ENCODE measurements at regions not wholly inside any gene's neighbourhood (a gene's known extent, or its start where the extent isn't known, plus 50 kb on each side); places are given as distances from the start of the nearest gene placed in this dataset.

DNA sequence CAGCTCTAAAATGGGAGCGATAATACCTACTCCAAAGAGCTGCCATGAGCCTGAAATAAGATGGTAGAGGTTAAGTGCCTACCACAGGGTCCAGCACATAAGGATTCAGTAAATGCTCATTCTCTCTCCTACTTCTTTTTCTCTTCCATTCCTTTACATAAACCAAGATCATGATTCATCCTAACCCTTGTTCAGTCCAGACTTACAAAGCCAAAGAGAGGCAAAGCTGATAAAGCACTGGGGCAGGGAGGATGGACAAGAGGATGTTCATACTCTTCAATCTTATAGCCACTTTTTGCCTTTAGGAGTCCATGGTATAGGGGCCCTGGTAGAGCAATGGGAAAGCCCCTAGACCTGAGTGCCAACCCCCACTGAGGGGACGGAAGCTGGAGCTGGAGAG is 75.6 kb upstream of the PKDCC start:
- TF ChIP-seq, protein P1, sequence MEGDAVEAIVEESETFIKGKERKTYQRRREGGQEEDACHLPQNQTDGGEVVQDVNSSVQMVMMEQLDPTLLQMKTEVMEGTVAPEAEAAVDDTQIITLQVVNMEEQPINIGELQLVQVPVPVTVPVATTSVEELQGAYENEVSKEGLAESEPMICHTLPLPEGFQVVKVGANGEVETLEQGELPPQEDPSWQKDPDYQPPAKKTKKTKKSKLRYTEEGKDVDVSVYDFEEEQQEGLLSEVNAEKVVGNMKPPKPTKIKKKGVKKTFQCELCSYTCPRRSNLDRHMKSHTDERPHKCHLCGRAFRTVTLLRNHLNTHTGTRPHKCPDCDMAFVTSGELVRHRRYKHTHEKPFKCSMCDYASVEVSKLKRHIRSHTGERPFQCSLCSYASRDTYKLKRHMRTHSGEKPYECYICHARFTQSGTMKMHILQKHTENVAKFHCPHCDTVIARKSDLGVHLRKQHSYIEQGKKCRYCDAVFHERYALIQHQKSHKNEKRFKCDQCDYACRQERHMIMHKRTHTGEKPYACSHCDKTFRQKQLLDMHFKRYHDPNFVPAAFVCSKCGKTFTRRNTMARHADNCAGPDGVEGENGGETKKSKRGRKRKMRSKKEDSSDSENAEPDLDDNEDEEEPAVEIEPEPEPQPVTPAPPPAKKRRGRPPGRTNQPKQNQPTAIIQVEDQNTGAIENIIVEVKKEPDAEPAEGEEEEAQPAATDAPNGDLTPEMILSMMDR (IDR thresholded peaks at IDR 0.05; ENCODE audit: low read depth, low read length) = no peak
- no peak for TF ChIP-seq EZH2phosphoT487 (IDR thresholded peaks at IDR 0.05; ENCODE audit: low read depth)
